NCI-H2107 treated with DMSO at 0.1 percent for 48 hours (cell line): ENCODE measurements at regions not wholly inside any gene's neighbourhood (a gene's known extent, or its start where the extent isn't known, plus 50 kb on each side); places are given as distances from the start of the nearest gene placed in this dataset.
"Not testable (repeated sequence)": the region's sequence is repeated elsewhere in the genome, so short reads cannot be mapped to it uniquely, and the experiment has no call there.

Source experiments
- DNase-seq: peaks from one replicate; lab custom pipeline; 2025; ENCODE audit not compliant: unreplicated experiment; lab: John Stamatoyannopoulos, UW

DNA sequence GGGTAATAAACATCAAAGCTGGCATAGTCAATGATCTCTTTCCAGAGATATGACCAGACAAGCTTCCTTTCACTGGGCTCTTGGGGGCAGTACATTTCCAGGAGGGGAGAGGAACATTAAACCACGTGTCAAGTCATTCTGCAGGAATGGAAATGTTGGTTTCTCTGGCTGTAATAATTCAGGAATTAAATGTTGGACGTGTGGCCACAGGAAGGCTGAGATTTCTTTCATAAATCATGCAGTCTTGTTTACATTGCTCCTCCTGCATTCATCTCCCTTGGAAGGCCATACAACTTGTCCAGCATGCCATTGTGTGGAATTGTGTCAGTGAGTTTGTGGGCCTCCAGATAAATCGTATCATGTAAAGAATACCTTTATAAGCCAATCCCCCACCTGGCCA, 259.2 kb downstream of the ADGRL2 start:
- DNase-seq = no peak

DNA sequence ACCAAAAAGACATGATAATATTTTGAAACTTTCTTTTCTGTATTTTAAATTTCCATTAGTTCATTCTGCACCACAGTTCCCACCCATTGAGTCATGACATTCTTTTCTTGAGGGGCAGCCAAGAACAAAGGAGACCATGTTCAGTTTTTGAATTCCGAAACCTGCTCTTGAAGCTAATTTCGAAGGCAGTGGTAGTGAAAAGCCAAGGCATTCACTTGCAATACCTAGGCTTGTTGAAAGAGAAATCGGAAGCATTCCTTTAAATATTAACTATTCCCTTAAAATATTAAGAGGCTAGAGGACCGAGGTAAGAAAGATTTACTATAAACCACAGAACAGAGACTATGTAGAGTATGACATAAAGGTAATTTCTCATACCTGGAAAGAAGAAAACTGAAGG, 256.3 kb downstream of the ADGRL2 start:
- DNase-seq = no peak

DNA sequence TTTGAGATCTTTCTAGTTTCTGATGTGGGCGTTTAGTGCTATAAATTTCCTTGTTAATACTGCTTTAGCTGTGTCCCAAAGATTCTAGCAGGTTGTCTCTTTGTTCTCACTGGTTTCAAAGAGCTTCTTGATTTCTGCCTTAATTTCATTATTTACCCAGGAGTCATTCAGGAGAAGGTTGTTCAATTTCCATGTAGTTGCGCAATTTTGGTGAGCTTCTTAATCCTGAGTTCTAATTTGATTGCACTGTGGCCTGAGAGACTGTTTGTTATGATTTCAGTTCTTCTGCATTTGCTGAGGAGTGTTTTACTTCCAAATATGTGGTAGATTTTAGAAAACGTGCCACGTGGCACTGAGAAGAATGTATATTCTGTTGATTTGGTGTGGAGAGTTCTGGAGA, 254.6 kb downstream of the ADGRL2 start:
- not testable (repeated sequence) for DNase-seq

DNA sequence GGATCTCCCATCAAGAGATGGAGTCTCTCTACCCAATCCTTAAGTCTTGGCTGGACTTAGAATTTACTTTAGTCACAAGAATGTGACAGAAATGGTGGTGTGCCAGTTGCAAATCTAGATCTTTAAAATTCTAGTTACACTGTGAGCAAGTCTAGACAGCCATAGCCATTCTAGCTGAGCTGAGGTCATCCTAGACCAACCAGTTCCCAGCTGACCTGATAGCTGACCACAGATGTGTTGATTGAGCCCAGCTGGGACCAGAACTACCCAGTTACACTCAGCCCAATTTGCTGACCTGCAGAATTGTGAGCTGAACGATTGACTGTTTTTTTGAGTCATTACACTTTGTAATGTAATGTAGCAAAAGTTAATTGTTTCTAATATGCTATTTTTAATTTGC, 251.8 kb downstream of the ADGRL2 start:
- no peak for DNase-seq

DNA sequence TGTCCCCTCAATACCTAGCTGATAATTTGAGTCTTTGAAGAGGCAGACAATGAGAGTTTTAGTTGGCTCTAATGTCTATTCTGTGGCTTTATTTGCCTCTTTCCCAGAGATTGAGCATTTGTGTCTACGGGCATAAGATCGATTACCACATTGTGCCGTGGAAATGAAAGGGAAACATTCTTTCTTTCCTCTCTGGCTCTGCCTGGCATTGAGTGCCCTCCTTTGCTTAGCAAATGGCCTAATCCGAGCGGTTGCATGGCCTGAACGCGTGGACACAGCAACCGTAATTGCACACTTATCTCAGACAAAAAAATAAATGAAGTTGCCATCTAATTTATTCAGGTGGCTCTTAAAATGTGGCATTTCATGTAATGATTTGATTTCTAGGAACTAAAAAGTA, 247.9 kb downstream of the ADGRL2 start:
- DNase-seq = peak; percentile 29

DNA sequence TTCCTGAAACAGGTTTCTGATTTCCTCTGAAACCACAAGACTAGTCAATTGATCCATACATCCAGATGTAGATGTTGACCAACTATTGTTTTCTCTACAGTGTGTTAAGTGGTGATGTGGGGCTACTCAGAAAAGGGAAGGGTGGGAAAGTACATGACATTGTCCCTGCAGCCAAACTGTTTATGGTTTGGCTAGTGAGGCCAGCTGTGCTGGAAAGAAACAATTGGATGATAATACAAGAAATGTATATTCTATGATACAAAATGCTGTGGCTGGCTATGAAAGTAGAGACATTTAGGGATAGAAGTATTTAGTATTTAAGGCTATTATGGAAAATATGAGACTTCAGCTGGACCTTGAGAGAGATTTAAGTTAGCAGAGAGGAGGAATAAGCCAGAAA, 244.5 kb downstream of the ADGRL2 start:
- no peak for DNase-seq

DNA sequence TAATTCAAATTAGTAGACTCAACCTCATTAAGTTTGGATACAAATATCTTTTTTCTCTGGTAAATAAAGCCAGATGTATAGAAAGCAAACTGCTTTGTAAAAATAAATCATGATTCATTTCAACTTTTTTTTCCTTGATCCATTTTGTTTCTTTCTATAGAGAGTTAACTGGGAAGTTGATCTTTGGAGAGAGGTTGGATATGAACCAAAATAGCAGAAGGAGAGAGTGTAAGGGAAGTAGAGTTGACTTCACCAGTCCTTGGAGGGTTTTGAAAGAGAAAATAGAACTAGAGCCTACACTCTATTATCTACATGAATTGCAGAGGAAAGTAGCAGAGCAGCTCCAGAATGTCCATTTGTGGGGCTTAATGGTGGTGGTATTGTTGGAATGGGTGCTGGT, 243.8 kb downstream of the ADGRL2 start:
- DNase-seq = no peak

DNA sequence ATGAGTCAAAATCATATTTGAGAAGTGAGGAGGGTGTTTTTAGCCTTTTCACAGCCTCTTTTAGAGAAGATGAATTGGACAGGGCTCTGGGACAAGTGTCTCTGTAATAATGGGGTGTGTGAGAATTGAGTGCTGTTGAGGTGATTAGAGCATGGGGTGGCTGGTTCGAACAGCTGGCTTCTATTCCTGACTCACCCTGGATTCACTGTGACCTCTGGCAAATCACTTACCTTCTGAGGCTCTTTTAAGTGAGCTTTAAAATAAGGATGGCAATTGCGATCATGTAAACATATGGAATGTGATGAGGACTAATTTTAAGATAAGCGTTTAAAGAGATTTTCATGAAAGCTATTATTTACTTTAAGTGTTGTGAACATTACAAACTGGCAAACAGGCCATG, 243.4 kb downstream of the ADGRL2 start:
- no peak for DNase-seq

DNA sequence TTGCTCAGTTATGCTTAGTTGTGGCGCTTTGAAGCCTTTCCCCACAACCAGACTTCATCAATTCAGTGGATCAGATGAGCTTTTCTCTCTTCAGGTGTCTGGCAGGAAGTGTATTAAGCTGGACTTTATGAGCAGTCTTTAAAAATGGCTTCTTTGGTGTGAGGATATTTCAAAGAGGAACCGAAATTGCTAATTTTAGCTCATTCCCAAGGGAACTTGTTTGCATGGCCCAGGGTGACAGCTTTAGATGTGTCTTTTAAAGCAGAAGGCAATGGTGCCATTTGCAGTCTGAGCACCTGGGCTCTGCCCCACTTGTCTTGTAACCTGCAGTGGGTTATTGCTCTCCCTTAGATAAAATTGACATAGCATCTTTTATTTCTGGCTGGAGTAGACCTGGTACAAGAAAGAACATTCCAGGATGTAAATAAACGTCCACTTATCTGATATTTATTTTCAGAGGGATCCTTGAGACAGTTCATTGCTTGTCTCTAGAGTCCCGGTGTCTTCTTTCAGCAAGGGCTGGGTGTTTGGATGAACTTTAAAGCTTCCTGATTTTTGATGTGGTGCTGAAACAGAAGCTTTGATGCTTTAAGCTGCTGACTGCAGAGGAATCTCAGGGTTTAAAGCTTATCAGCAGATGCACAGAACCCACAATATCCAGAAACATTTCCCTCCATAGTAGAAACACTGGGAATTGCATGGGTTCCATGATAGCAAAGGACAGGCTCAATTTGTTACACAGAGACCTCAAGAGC, 241.7 kb downstream of the ADGRL2 start:
- no peak for DNase-seq
